ENCODE measurements at regions not wholly inside any gene's neighbourhood (a gene's known extent, or its start where the extent isn't known, plus 50 kb on each side); places are given as distances from the start of the nearest gene placed in this dataset.

DNA sequence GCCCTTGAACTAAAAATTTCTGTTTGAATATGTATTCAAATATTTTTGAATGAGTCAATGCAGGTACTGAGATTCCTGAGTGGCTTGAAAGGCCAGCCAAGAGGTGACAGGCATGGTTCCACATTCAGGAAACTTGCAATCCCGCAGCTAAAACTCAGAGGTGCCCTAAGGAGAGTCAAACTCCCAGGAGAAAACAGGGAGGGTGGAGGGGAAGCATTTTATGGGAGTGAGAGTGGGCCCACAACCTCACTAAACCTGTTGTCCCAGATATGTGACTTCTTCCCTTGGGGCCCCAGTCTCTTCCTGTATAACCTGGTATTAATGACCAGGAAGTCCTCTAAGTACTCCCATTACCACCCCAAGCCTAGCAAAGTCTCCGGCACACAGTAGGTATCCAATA lies 189.6 kb downstream of the PLPP3 start:
- TF ChIP-seq, protein P1, sequence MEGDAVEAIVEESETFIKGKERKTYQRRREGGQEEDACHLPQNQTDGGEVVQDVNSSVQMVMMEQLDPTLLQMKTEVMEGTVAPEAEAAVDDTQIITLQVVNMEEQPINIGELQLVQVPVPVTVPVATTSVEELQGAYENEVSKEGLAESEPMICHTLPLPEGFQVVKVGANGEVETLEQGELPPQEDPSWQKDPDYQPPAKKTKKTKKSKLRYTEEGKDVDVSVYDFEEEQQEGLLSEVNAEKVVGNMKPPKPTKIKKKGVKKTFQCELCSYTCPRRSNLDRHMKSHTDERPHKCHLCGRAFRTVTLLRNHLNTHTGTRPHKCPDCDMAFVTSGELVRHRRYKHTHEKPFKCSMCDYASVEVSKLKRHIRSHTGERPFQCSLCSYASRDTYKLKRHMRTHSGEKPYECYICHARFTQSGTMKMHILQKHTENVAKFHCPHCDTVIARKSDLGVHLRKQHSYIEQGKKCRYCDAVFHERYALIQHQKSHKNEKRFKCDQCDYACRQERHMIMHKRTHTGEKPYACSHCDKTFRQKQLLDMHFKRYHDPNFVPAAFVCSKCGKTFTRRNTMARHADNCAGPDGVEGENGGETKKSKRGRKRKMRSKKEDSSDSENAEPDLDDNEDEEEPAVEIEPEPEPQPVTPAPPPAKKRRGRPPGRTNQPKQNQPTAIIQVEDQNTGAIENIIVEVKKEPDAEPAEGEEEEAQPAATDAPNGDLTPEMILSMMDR (conservative IDR thresholded peaks at IDR 0.05) = no peak
- TF ChIP-seq EZH2 (IDR thresholded peaks at IDR 0.05; ENCODE audit: low read depth) = no peak
